ENCODE measurements at regions not wholly inside any gene's neighbourhood (a gene's known extent, or its start where the extent isn't known, plus 50 kb on each side); places are given as distances from the start of the nearest gene placed in this dataset.

- no peak for DNase-seq
These were observed 497.1 kb upstream of the PLXNA2 start for GRCh38 chr1:208741296-208741695.

GRCh38 chr1:208743361-208743760 is 499.2 kb upstream of the PLXNA2 start:
- no peak for DNase-seq

GRCh38 chr1:208747979-208748378 is 503.8 kb upstream of the PLXNA2 start:
- no peak for DNase-seq

GRCh38 chr1:208748387-208749165 is 504.4 kb upstream of the PLXNA2 start:
- no peak for DNase-seq

GRCh38 chr1:208756339-208756981 is 512.3 kb upstream of the PLXNA2 start:
- DNase-seq, result no peak

GRCh38 chr1:208757846-208758245 is 513.7 kb upstream of the PLXNA2 start:
- DNase-seq, result peak; percentile 1

GRCh38 chr1:208759255-208759654 is 515.1 kb upstream of the PLXNA2 start:
- DNase-seq, result no peak

- DNase-seq, result no peak
These were observed 519.8 kb upstream of the PLXNA2 start for GRCh38 chr1:208763971-208764370.

- no peak for DNase-seq
These were observed 522.6 kb upstream of the PLXNA2 start for GRCh38 chr1:208766832-208767231.

GRCh38 chr1:208767816-208768215 is 523.6 kb upstream of the PLXNA2 start:
- no peak for DNase-seq

- DNase-seq, result no peak
These were observed 528.7 kb upstream of the PLXNA2 start for GRCh38 chr1:208772891-208773290.

GRCh38 chr1:208775841-208776240 is 531.7 kb upstream of the PLXNA2 start:
- DNase-seq, result no peak

- no peak for DNase-seq
These were observed 534.2 kb upstream of the PLXNA2 start for GRCh38 chr1:208778417-208778816.

- DNase-seq, result no peak
These were observed 537.3 kb upstream of the PLXNA2 start for GRCh38 chr1:208781391-208782045.

- no peak for DNase-seq
These were observed 538.0 kb upstream of the PLXNA2 start for GRCh38 chr1:208782186-208782585.

- DNase-seq, result no peak
These were observed 541.4 kb upstream of the PLXNA2 start for GRCh38 chr1:208785629-208786028.

GRCh38 chr1:208787219-208787618 is 543.0 kb upstream of the PLXNA2 start:
- no peak for DNase-seq

GRCh38 chr1:208788013-208788540 is 543.9 kb upstream of the PLXNA2 start:
- DNase-seq, result no peak

- DNase-seq, result no peak
These were observed 547.3 kb upstream of the PLXNA2 start for GRCh38 chr1:208791456-208791855.

- DNase-seq, result no peak
These were observed 549.7 kb upstream of the PLXNA2 start for GRCh38 chr1:208793861-208794345.

- DNase-seq, result no peak
These were observed 555.0 kb upstream of the PLXNA2 start for GRCh38 chr1:208799186-208799585.

GRCh38 chr1:208803011-208803811 is 559.0 kb upstream of the PLXNA2 start:
- no peak for DNase-seq
